PC-9 (cell line): ENCODE measurements at regions not wholly inside any gene's neighbourhood (a gene's known extent, or its start where the extent isn't known, plus 50 kb on each side); places are given as distances from the start of the nearest gene placed in this dataset.

Experiments
- BruUV-seq: library from RNA; stranded (reverse); fragments of 400-500 nt; replicated peaks from 2 replicates; lab custom pipeline; 2021; lab: Mats Ljungman, UMichigan
- CTCF ChIA-PET: fragments of 300-600 bp; sonication (Branson Sonifier 250); formaldehyde crosslinking; loops from one replicate; lab custom pipeline; 2022; ENCODE audit warnings: antibody characterized with exemption; lab: Charles Lee
- POLR2A ChIA-PET: fragments of 300-600 bp; sonication (Branson Sonifier 250); formaldehyde crosslinking; loops from one replicate; lab custom pipeline; 2022; ENCODE audit warnings: antibody characterized with exemption; ENCODE audit not compliant: unreplicated experiment; lab: Charles Lee
- DNase-seq, 2 experiments: peaks; one replicate each; pipeline versions ENCODE4 v3.0.0 to v3.0.0-alpha.2; 2015 to 2022; ENCODE audit warnings: mixed read lengths in 1 of 2
- H2AFZ ChIP-seq: fragments of 200-600 bp; sonication (generic); 2 replicates; pipeline ENCODE4 v1.8.1; 2017; ENCODE audit warnings: antibody characterized with exemption
- H3F3A ChIP-seq: fragments of 200-600 bp; sonication (generic); 2 replicates; pipeline ENCODE4 v1.8.1; 2017; ENCODE audit warnings: antibody characterized with exemption, mild to moderate bottlenecking, low read depth; ENCODE audit not compliant: insufficient read depth
- H3K27ac ChIP-seq: fragments of 200-600 bp; sonication (generic); 2 replicates; pipeline ENCODE4 v1.6.1; 2016; ENCODE audit warnings: mixed run types
- H3K27me3 ChIP-seq: fragments of 200-600 bp; sonication (generic); 2 replicates; pipeline ENCODE4 v1.6.1; 2016; ENCODE audit warnings: low read depth, mixed run types; ENCODE audit not compliant: insufficient read depth
- H3K36me3 ChIP-seq: fragments of 200-600 bp; sonication (generic); 2 replicates; pipeline ENCODE4 v1.6.1; 2016; ENCODE audit warnings: low read depth, mixed run types
- H3K4me1 ChIP-seq: fragments of 200-600 bp; sonication (generic); replicated peaks from 2 replicates; pipeline ENCODE4 v1.6.1; 2016; ENCODE audit warnings: mixed run types; ENCODE audit not compliant: insufficient read depth
- H3K4me2 ChIP-seq: fragments of 200-600 bp; sonication (generic); 2 replicates; pipeline ENCODE4 v1.6.1; 2017; ENCODE audit warnings: mixed run types
- H3K4me3 ChIP-seq: fragments of 200-600 bp; sonication (generic); 2 replicates; pipeline ENCODE4 v1.6.1; 2016; ENCODE audit warnings: mixed run types
- H3K79me2 ChIP-seq: fragments of 200-600 bp; sonication (generic); 2 replicates; pipeline ENCODE4 v1.6.1; 2017; ENCODE audit warnings: low read depth, mixed run types
- H3K9me2 ChIP-seq: fragments of 200-600 bp; sonication (generic); 2 replicates; pipeline ENCODE4 v1.8.1; 2017; ENCODE audit warnings: mild to moderate bottlenecking; ENCODE audit not compliant: insufficient read depth
- H3K9me3 ChIP-seq: fragments of 200-600 bp; sonication (generic); 2 replicates; pipeline ENCODE4 v1.8.1; 2016; ENCODE audit warnings: low read depth; ENCODE audit not compliant: insufficient read depth
- H4K20me1 ChIP-seq: fragments of 200-600 bp; sonication (generic); 2 replicates; pipeline ENCODE4 v1.8.1; 2017; ENCODE audit not compliant: insufficient read depth
- EZH2 ChIP-seq: fragments of 200-600 bp; sonication (generic); IDR thresholded peaks from 2 replicates; pipeline ENCODE4 v1.8.0; 2017; ENCODE audit warnings: antibody characterized with exemption, low read depth
- intact Hi-C: fragments of 100-400 bp; cut with micrococcal nuclease; formaldehyde crosslinking; loops from one replicate; pipeline ENCODE4 v1.10.0; 2022; ENCODE audit not compliant: unreplicated experiment
- TF ChIP-seq, protein P1 (sequence below): fragments of 200-600 bp; sonication (generic); conservative IDR thresholded peaks from 2 replicates; pipeline ENCODE4 v1.6.1; 2017; ENCODE audit warnings: mixed run types, antibody characterized with exemption, mild to moderate bottlenecking, moderate library complexity

DNA sequence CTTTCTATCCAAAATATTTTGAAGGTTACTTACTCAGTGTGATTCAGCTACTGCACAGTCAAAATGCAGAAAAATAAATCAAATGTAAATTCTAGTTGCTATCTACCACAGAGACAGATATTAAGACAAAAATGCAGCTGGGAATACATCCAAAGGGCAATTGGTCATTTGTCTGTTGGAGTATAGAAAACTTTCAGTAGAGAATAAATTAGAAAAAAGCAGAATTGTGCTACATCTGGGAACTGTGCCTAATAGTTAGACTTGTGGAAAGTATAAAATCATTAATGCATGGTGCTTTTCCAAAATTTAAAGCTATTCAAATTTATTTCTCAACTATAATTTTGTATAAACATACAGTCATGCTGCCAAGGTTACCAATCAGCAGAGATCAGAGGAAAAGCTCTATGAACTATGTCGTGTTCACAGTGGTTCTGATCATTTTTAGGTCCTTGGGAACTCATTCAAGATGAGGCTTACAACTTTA, 1635.8 kb downstream of the PCDH9 start:
- intact Hi-C loops, result no loop called here
- Histone ChIP-seq H2AFZ (no peak overlapping the region), H4K20me1 (no peaks in the 10 kb centered on the region), H3K9me3 (no peaks in the 10 kb centered on the region), H3K9me2 (no peaks in the 10 kb centered on the region), H3K4me1 (no peaks in the 10 kb centered on the region), H3F3A (no peaks in the 10 kb centered on the region), H3K27me3 (no peaks in the 10 kb centered on the region), H3K36me3 (no peaks in the 10 kb centered on the region), H3K4me2 (no peak overlapping the region), H3K27ac (no peak overlapping the region), H3K79me2 (no peaks in the 10 kb centered on the region), H3K4me3 (no peak overlapping the region)
- no TSS peak for BruUV-seq
- CTCF ChIA-PET, result no interaction called here
- TF ChIP-seq, protein P1, sequence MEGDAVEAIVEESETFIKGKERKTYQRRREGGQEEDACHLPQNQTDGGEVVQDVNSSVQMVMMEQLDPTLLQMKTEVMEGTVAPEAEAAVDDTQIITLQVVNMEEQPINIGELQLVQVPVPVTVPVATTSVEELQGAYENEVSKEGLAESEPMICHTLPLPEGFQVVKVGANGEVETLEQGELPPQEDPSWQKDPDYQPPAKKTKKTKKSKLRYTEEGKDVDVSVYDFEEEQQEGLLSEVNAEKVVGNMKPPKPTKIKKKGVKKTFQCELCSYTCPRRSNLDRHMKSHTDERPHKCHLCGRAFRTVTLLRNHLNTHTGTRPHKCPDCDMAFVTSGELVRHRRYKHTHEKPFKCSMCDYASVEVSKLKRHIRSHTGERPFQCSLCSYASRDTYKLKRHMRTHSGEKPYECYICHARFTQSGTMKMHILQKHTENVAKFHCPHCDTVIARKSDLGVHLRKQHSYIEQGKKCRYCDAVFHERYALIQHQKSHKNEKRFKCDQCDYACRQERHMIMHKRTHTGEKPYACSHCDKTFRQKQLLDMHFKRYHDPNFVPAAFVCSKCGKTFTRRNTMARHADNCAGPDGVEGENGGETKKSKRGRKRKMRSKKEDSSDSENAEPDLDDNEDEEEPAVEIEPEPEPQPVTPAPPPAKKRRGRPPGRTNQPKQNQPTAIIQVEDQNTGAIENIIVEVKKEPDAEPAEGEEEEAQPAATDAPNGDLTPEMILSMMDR, result no peak
- TF ChIP-seq EZH2, result no peak
- DNase-seq, result no peak
- POLR2A ChIA-PET, result no interaction called here

DNA sequence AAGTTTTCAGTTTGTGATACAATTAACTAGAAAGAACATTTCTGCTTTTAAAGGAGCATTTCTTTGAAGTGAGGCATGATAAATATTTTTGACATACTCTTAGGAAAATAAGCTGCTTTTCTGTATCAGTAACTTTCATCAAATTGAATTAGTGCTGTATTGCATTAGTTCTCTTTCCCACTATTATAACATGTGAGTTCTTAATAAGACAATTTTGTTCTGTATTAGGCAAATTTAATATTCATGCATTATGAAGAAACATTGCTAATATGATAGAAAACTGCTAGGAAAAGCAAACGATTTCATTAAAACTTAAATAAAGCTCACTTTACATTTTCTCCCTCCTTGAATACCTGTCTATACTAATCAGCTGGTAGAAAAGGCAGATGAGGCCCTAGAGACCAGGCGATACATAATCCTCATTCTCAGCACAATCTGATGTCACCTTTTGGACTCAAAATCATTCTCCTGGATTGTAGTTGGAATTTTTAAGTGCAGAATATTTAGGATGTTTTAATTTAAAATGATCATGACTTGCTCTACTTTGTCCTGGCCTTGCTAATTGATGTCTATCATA, 1636.8 kb downstream of the PCDH9 start:
- DNase-seq, result no peak
- BruUV-seq, result no TSS peak
- CTCF ChIA-PET, result no interaction called here
- Histone ChIP-seq H3K4me1 (no peaks in the 10 kb centered on the region), H3K27me3 (no peaks in the 10 kb centered on the region), H3K9me2 (no peaks in the 10 kb centered on the region), H3K4me2 (no peak overlapping the region), H3K4me3 (no peak overlapping the region), H4K20me1 (no peaks in the 10 kb centered on the region), H3K36me3 (no peaks in the 10 kb centered on the region), H2AFZ (no peak overlapping the region), H3K79me2 (no peaks in the 10 kb centered on the region), H3K9me3 (no peaks in the 10 kb centered on the region), H3K27ac (no peak overlapping the region), H3F3A (no peaks in the 10 kb centered on the region)
- intact Hi-C loops, result no loop called here
- TF ChIP-seq EZH2, result no peak
- TF ChIP-seq, protein P1, result no peak
- POLR2A ChIA-PET, result interaction anchor here (0.6 kb wide), 1 partner anchor 1639 kb away, joined by 3 read pairs; no protein-coding TSS in a partner anchor

DNA sequence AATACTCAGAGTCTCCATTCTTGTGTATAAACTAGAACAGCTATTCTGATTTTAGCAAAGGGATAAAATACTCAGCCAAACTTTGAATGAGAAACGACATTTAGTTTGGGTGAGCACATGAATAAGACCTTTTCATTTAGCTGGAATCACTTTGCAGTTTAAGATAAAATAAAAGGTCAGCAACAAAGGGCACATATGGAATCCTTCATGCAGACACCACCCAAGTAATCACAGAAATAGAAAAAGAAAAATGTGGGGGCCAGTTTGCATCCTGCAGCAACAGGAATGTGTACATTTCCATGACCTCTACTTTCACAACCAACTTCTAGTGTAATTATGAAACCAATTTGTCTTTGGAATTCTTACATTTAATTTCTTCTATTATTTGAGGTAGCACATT, 1637.4 kb downstream of the PCDH9 start:
- CTCF ChIA-PET, result no interaction called here
- H3K27me3 ChIP-seq, result no peaks in the 10 kb centered on the region
- POLR2A ChIA-PET, result interaction anchor here (0.6 kb wide), 1 partner anchor 1639 kb away, joined by 3 read pairs; no protein-coding TSS in a partner anchor
- TF ChIP-seq EZH2, result no peak
- TF ChIP-seq, protein P1, result no peak
- H3K4me1 ChIP-seq, result no peaks in the 10 kb centered on the region
- H4K20me1 ChIP-seq, result no peaks in the 10 kb centered on the region
- DNase-seq, result no peak
- H3K4me2 ChIP-seq, result no peak overlapping the region
- H3K36me3 ChIP-seq, result no peaks in the 10 kb centered on the region
- no peaks in the 10 kb centered on the region for H3K9me3 ChIP-seq
- H3K4me3 ChIP-seq, result no peak overlapping the region
- no peaks in the 10 kb centered on the region for H3K9me2 ChIP-seq
- no peak overlapping the region for H3K27ac ChIP-seq
- no peaks in the 10 kb centered on the region for H3F3A ChIP-seq
- H2AFZ ChIP-seq, result no peak overlapping the region
- no peaks in the 10 kb centered on the region for H3K79me2 ChIP-seq
- no TSS peak for BruUV-seq
- intact Hi-C loops, result no loop called here
